ENCODE measurements at regions not wholly inside any gene's neighbourhood (a gene's known extent, or its start where the extent isn't known, plus 50 kb on each side); places are given as distances from the start of the nearest gene placed in this dataset.

- TF ChIP-seq CTCF (IDR thresholded peaks at IDR 0.05 in 2 of 3, conservative IDR thresholded peaks at IDR 0.05 in 1 of 3; ENCODE audit: control insufficient read depth in 2 of 3, extremely low read depth in 1 of 3, insufficient read depth in 1 of 3, low read depth in 3 of 3, low read length in 3 of 3): no peak
- no peak for TF ChIP-seq RCOR1 (conservative IDR thresholded peaks at IDR 0.05; ENCODE audit: low read depth, low read length)
- TF ChIP-seq REST (IDR thresholded peaks at IDR 0.05; ENCODE audit: low read depth, low read length): no peak
- TF ChIP-seq PRDM15 (CRISPR knock-in tag; IDR thresholded peaks at IDR 0.05): no peak
- TF ChIP-seq SPI1 (IDR thresholded peaks at IDR 0.05; ENCODE audit: borderline replicate concordance, insufficient read depth, low read depth, low read length): no peak
- no peak for TF ChIP-seq POLR2A (IDR thresholded peaks at IDR 0.05; ENCODE audit: low read depth, low read length)
Measured at GRCh38 chr7:119974972-119975371, 298.0 kb upstream of the KCND2 start.
